Memory B cell (primary cell): ENCODE measurements at regions not wholly inside any gene's neighbourhood (a gene's known extent, or its start where the extent isn't known, plus 50 kb on each side); places are given as distances from the start of the nearest gene placed in this dataset.
A peak's percentile ranks its signal among the peaks of the same experiment; 100 is the strongest.

ENCODE experiments used
- ATAC-seq: fragments of 150-1000 bp; cut with Tn5 transposase; 2 replicates; pipeline ENCODE4 v1.10.0; 2021; ENCODE audit warnings: low read depth, mild to moderate bottlenecking, moderate library complexity
- DNase-seq, 2 donors: peaks; one replicate each; pipeline ENCODE4 v3.0.0; 2022; ENCODE audit warnings: low spot score in 2 of 2
- H3K27ac Mint-ChIP-seq: one replicate; pipeline ENCODE4 v1.8.0; 2022; ENCODE audit warnings: mild to moderate bottlenecking, moderate library complexity, mixed read lengths
- H3K27me3 Mint-ChIP-seq: one replicate; pipeline ENCODE4 v1.8.0; 2022; ENCODE audit warnings: mixed read lengths
- H3K36me3 Mint-ChIP-seq: one replicate; pipeline ENCODE4 v1.8.0; 2022; ENCODE audit warnings: mild to moderate bottlenecking, mixed read lengths
- H3K4me1 Mint-ChIP-seq: one replicate; pipeline ENCODE4 v1.8.0; 2022; ENCODE audit warnings: mixed read lengths
- H3K4me3 Mint-ChIP-seq: one replicate; pipeline ENCODE4 v1.8.0; 2022; ENCODE audit warnings: mild to moderate bottlenecking, moderate library complexity, mixed read lengths
- H3K9me3 Mint-ChIP-seq: one replicate; pipeline ENCODE4 v1.8.0; 2022; ENCODE audit warnings: mixed read lengths

DNA sequence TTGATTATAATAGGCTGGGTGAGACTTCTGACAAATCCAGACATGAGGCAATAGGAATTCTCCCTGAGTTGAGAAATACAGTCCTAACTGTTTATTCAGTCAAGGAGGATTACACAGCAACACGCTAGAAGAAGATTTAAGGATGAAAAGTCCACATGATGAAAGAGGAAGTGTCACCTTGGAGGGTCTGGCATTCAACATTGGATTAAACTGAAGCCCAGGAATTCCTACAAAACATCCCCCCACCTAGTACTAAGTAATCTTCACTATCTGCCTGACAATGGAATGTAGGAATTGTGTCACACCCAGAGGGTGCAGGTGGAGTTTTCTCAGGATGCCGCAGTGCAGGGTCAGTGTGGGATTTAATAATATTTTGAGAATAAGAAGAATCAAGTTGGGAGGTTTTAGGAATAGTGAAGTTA is 142.4 kb downstream of the SOCS6 start:
- Mint-ChIP-seq H3K4me3 (no peak overlapping the region), H3K27ac (no peak overlapping the region), H3K9me3 (no peaks in the 10 kb centered on the region), H3K36me3 (no peaks in the 10 kb centered on the region), H3K27me3 (no peaks in the 10 kb centered on the region), H3K4me1 (peaks cover 4% of the 10 kb centered on the region)
- DNase-seq = no peak
- no peak for ATAC-seq

DNA sequence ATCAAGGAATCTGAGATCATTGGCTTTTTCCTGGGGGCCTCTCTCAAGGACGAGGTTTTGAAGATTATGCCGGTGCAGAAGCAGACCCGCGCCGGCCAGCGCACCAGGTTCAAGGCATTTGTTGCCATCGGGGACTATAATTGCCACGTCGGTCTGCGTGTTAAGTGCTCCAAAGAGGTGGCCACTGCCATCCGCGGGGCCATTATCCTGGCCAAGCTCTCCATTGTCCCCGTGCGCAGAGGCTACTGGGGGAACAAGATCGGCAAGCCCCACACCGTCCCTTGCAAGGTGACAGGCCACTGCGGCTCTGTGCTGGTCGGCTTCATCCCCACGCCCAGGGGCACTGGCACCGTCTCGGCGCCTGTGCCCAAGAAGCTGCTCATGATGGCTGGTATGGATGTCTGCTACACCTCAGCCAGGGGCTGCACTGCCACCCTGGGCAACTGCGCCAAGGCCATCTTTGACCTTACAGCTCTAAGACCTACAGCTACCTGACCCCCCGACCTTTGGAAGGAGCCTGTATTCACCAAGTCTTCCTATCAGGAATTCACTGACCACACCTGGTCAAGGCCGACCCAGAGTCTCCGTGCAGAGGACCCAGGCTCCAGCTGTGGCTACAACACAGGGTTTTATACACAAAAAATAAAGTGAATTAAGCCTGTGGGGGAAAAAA is 141.8 kb downstream of the SOCS6 start:
- DNase-seq (no peak), ATAC-seq (no peak)
- peaks cover 4% of the 10 kb centered on the region for H3K4me1 Mint-ChIP-seq
- no peaks in the 10 kb centered on the region for H3K27me3 Mint-ChIP-seq
- H3K4me3 Mint-ChIP-seq = no peak overlapping the region
- no peak overlapping the region for H3K27ac Mint-ChIP-seq
- H3K9me3 Mint-ChIP-seq = no peaks in the 10 kb centered on the region
- no peaks in the 10 kb centered on the region for H3K36me3 Mint-ChIP-seq

DNA sequence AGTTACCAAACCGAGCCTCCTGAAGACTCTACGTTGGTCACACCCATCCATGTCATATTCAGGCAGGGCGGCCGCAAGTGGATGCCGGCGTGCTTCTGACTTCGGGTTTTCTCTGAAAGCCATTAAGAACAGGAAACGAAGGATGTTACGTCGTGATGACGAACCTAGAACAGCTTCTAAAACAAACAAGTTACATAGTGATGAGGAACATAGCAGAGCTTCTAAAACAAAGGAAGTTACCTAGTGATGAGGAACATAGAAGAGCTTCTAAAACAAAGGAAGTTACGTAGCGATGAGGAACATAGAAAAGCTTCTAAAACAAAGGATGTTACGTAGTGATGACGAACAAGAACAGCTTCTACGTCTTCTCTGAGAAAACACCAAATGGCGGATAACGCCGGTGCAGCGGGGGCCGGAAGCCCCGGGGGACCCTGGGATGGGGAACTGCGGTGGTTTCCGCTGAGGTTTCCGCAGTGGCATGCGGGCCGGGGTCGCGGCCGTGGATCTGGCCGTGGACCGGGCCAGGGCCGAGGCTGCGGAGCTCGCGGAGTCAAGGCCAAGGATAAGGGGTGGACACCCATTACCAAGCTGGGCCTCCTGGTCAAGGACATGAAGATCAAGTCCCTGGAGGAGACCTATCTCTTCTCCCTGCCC is 141.1 kb downstream of the SOCS6 start:
- peaks cover 4% of the 10 kb centered on the region for H3K4me1 Mint-ChIP-seq
- H3K9me3 Mint-ChIP-seq = no peaks in the 10 kb centered on the region
- H3K4me3 Mint-ChIP-seq = no peak overlapping the region
- no peak overlapping the region for H3K27ac Mint-ChIP-seq
- DNase-seq (no peak), ATAC-seq (no peak)
- no peaks in the 10 kb centered on the region for H3K27me3 Mint-ChIP-seq
- no peaks in the 10 kb centered on the region for H3K36me3 Mint-ChIP-seq

DNA sequence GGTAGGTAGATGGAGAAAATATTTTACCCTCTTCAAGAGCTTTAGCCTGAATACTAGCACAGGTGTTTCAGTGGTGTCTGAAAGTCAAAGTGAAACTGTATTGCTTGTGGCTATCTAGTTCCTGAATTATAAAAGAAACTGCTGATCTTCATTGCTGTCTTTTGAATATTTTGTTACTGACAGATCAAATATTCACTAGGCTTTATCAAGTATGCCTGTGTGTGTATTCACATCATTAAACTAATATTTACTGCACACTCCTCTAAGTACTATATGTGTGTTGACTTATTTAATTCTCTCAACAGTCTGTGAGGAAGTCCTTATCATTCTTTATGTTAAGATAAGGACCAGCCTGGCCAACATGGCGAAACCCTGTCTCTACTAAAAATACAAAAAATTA is 139.6 kb downstream of the SOCS6 start:
- peak overlapping the region; percentile 41 for H3K27ac Mint-ChIP-seq
- H3K4me1 Mint-ChIP-seq = peaks cover 4% of the 10 kb centered on the region
- H3K36me3 Mint-ChIP-seq = no peaks in the 10 kb centered on the region
- H3K4me3 Mint-ChIP-seq = peak overlapping the region; percentile 43
- DNase-seq (no peak), ATAC-seq (peak; percentile 49)
- no peaks in the 10 kb centered on the region for H3K27me3 Mint-ChIP-seq
- H3K9me3 Mint-ChIP-seq = no peaks in the 10 kb centered on the region

DNA sequence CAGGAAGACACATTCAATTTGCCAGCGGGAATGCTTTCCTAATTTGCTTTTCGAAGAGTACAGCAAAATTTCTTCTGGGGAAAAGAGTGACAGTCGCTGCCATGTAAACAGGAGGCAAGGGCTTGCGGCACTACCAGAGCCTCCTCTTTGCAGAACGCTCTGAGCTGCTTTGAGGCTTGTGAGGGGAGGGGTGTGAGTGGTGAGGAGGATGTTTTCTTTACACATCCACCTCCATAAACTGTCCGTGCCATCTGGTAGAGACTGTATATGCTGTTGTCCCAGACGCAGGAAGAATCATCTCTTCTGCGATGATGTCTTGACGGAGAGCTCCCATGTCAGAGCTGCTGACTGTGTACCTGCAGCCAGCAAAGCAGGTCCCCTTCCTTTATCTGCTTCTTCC is 138.0 kb downstream of the SOCS6 start:
- no peak overlapping the region for H3K4me3 Mint-ChIP-seq
- no peak overlapping the region for H3K27ac Mint-ChIP-seq
- DNase-seq (no peak), ATAC-seq (no peak)
- no peaks in the 10 kb centered on the region for H3K27me3 Mint-ChIP-seq
- no peaks in the 10 kb centered on the region for H3K36me3 Mint-ChIP-seq
- H3K9me3 Mint-ChIP-seq = no peaks in the 10 kb centered on the region
- peaks cover 4% of the 10 kb centered on the region for H3K4me1 Mint-ChIP-seq

DNA sequence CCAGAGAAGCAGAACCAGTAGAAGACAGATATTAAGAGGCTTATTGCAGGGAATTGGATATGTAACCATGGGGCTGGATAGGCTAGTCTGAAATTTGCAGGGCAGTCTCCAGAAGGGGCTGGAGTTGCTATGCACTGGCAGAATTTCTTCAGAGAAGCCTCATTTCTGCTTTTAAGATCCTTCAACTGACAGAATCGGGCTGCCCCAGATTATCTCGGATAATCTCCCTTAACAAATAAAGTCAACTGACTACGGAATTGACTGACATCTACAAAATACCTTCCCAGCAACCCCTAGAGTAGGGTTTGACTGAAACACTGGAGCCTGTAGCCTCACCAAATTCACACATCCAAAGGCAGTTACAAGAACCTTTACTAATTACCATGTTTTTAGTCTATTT is 136.4 kb downstream of the SOCS6 start:
- Mint-ChIP-seq H3K36me3 (no peaks in the 10 kb centered on the region), H3K27ac (no peak overlapping the region), H3K27me3 (no peaks in the 10 kb centered on the region), H3K4me3 (no peak overlapping the region), H3K4me1 (peaks cover 4% of the 10 kb centered on the region), H3K9me3 (no peaks in the 10 kb centered on the region)
- no peak for DNase-seq
- no peak for ATAC-seq

DNA sequence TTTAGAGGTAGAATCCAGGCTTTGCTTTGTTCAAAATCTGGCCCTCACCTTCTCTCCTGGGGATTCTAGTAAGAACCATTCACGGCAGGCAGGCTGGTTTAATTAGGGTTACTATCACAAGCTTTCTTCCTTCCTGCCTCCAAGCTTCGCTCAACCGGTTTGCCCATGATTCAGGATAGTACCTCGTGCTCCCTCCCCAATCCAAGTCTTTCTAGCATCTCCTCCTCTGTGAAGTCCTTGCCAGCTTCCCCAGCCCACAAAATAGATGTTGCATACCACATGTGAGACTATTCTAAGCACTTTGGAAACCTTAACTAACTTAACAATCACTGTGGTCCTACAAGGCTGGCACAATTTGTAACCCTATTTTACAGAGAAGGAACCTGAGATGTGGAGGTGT is 135.1 kb downstream of the SOCS6 start:
- Mint-ChIP-seq H3K4me3 (no peak overlapping the region), H3K36me3 (no peaks in the 10 kb centered on the region), H3K27me3 (no peaks in the 10 kb centered on the region), H3K4me1 (peaks cover 4% of the 10 kb centered on the region), H3K9me3 (no peaks in the 10 kb centered on the region), H3K27ac (no peak overlapping the region)
- ATAC-seq (no peak), DNase-seq (no peak)

DNA sequence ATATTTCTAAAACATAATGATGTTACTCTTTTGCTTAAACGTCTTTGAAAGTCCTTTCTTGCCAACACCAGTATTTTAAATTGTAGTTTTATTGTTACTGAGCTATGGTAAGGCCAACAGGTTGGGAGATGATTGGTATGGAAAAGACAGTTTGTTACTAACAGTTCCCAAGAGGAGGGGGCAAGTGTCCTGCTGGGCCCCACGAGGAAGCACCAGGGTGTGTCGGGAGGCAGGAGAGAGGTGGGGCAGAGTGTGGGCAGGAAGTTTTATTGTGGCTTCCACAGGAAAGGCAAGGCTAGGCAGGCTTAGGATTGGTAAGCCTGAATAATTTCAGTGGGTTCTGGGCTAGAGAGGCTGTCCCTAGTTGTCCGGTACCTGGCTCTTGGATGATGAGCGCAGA is 134.3 kb downstream of the SOCS6 start:
- Mint-ChIP-seq H3K27ac (no peak overlapping the region), H3K9me3 (no peaks in the 10 kb centered on the region), H3K27me3 (no peaks in the 10 kb centered on the region), H3K36me3 (no peaks in the 10 kb centered on the region), H3K4me3 (no peak overlapping the region), H3K4me1 (peaks cover 4% of the 10 kb centered on the region)
- DNase-seq (no peak), ATAC-seq (no peak)

DNA sequence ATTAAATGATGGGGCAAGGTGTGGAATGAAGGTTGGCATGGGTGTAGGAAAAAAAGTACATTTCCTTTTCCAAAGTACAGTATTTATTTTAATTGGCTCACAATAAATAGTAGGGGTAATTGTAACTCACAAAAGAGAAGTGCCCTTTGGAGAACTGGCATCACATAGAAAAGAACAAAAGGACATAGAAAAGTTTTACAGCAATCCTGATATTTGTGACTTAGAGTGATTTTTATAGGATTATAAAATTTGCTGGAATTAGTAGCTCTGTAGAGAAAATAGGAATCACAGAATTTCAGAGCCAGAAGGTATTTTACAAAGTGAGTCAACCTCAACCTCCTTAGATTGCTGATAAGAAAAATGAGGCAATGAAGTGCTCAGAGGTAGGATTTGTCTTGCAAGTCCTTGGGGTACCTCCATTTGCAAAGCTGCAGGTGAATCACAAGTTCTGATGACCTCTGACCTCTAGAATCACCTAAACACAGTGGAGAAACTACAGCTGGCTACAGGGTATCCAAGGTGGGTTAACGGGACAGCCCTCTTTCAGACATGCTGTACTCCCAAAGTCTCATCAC is 133.6 kb downstream of the SOCS6 start:
- DNase-seq = no peak
- H3K27me3 Mint-ChIP-seq = no peaks in the 10 kb centered on the region
- H3K27ac Mint-ChIP-seq = no peak overlapping the region
- no peaks in the 10 kb centered on the region for H3K4me1 Mint-ChIP-seq
- no peaks in the 10 kb centered on the region for H3K9me3 Mint-ChIP-seq
- H3K4me3 Mint-ChIP-seq = no peak overlapping the region
- H3K36me3 Mint-ChIP-seq = no peaks in the 10 kb centered on the region
- no peak for ATAC-seq

DNA sequence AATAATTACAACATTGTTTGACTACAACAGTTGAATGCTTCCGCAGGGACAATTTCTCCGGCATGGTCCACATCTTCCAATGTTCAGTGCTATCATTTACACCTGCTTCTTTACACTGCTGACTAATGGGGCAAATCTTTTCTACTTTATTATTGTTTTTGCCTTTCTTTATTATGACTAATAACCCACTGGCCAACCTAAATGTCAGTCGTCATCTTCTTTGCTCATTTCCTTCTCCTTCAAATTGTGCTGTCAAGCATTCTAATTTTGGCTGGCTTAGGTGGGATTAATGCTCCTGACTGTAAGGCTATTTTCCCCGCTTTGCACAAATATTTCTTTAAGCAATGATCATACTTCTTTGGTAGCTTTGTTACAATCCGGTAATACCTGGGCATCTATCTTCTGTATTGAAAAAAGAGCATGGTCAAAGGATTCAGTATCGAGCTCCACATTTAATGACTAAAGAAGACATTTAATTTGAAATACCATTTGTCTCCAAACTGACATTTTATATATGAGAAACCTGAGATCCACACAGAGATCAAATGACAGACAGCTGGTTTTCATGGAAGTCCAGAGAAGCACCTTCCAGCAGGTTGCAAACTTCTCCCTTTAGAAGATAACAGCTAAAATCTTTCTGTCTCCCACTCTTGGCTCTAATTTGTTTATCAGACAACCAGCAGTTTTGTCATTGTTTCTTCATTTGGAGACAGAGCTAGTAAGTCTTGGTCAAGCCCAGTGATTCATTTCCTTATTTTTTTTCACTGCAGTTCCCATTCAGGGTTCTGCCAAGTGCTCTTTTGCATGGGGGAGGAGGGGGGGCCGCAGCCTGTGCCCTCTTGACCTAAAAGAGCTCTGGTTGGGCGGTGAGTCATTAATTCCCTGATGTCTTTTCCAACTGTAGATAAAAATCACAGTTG is 132.9 kb downstream of the SOCS6 start:
- DNase-seq (no peak), ATAC-seq (no peak)
- no peaks in the 10 kb centered on the region for H3K36me3 Mint-ChIP-seq
- H3K27me3 Mint-ChIP-seq = peaks cover under 1% of the 10 kb centered on the region
- H3K9me3 Mint-ChIP-seq = no peaks in the 10 kb centered on the region
- no peak overlapping the region for H3K27ac Mint-ChIP-seq
- H3K4me1 Mint-ChIP-seq = no peaks in the 10 kb centered on the region
- H3K4me3 Mint-ChIP-seq = no peak overlapping the region

DNA sequence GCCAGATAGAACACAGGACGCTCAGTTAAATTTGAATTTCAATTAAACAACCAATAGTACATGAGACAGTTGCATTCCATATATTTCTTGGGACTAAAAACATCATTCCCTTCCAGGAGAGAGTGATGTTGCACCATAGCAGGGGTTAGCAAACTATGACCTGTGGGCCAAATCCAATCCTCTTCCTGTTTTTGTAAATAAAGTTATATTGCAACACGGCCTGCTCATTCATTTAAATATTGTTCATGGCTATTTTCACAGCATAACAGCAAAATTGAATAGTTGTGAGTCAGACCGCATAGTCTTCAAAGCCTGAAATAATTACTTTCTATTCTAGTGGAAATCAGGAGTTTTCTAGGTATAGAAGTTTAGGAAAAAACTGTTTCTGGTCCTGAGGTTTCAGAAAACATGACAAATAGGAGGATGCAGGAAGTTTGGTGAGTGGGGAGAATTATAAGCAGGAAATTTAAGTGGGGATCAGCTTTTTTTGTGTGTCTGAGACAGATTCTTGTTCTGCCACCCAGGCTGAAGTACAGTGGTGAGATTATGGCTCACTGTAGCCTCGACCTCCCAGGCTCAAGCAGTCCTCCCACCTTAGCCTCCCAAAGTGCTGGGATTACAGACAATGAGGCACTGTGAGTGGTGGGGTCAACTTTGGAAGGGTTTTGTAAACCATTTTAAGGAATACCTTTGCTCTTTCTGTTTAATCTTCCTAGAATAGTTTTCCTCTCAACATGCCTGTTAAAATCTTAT is 131.5 kb downstream of the SOCS6 start:
- Mint-ChIP-seq H3K27ac (no peak overlapping the region), H3K4me1 (no peaks in the 10 kb centered on the region), H3K27me3 (peaks cover 5% of the 10 kb centered on the region), H3K36me3 (no peaks in the 10 kb centered on the region), H3K4me3 (no peak overlapping the region), H3K9me3 (no peaks in the 10 kb centered on the region)
- DNase-seq (no peak), ATAC-seq (no peak)

DNA sequence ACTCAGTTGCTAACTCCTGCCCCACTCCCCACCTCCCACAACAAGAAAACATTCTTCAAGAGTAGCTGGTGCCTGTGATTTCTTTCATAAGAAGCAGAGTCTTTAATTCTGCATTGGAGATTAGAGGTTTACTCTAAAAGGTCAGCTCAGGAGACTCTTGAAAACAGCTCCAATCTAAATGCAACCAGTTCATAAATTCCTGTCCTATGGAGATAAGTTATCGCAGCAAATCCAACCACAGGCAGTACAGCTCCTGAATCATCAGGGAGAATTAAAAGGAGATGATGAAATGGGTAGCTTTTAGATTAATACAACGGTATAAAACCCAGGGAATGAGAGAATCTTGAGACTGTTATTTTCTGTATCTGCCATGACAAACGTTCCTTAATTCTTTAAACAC is 130.7 kb downstream of the SOCS6 start:
- no peaks in the 10 kb centered on the region for H3K9me3 Mint-ChIP-seq
- H3K4me3 Mint-ChIP-seq = no peak overlapping the region
- H3K36me3 Mint-ChIP-seq = no peaks in the 10 kb centered on the region
- ATAC-seq (no peak), DNase-seq (no peak)
- no peak overlapping the region for H3K27ac Mint-ChIP-seq
- no peaks in the 10 kb centered on the region for H3K4me1 Mint-ChIP-seq
- H3K27me3 Mint-ChIP-seq = peaks cover 5% of the 10 kb centered on the region

DNA sequence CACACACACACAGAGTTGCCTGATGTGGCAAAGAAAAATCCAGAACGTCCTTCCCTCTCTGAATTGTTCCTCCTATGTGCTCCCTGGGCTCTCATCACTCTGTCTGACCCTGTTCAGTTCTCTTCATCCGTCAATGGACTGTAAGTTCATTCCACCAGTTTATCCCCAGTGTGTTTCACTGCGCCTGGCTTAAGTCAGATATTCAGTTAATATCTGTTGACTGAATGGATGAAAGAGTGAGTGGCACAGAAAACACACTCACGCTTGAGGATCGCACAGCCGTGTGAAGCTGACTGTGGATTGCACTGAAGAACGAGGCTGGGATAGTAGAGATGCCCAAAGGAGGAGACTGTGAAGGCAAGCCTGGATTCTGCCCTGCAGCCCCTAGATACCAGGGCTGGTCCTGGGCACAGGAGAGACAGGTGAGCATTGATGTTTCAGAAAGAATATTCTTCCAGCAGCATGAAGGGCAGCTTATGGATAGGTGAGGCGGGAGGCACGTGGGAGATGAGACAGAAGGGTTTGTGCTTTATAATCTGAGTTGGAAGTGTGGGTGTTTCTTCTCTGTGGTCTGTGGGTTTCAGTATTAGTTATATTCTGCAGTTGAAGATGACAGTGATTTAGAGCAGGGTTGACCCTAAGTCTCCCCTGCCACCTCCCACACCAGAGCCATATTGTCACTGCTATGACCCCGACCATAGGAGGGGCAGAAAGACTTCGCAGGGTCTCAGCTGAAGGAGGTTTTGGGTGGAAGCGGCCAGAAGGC is 129.9 kb downstream of the SOCS6 start:
- Mint-ChIP-seq H3K36me3 (no peaks in the 10 kb centered on the region), H3K27me3 (peaks cover 5% of the 10 kb centered on the region), H3K9me3 (no peaks in the 10 kb centered on the region), H3K4me1 (no peaks in the 10 kb centered on the region), H3K4me3 (no peak overlapping the region), H3K27ac (no peak overlapping the region)
- no peak for DNase-seq
- no peak for ATAC-seq
